Tibial nerve (tissue), 4 donors: ENCODE measurements at regions not wholly inside any gene's neighbourhood (a gene's known extent, or its start where the extent isn't known, plus 50 kb on each side); places are given as distances from the start of the nearest gene placed in this dataset.

Experiments used
- DNase-seq, 2 donors: peaks; one replicate each; pipeline ENCODE4 v3.0.0-alpha.2; 2019; ENCODE audit warnings: low spot score in 2 of 2
- H3K27ac ChIP-seq, 4 donors: fragments of 200-600 bp; sonication (generic) in 3 of 4; one replicate each; pipeline ENCODE4 v1.5.1; 2017 to 2019; ENCODE audit warnings: mild to moderate bottlenecking in 1 of 4
- H3K27me3 ChIP-seq, 2 donors: fragments of 200-600 bp; sonication (generic) in 1 of 2; one replicate each; pipeline versions ENCODE4 v1.5.1 to v1.6.0; 2017 to 2019
- H3K36me3 ChIP-seq, 3 donors: fragments of 200-600 bp; sonication (generic); one replicate each; pipeline ENCODE4 v1.5.1; 2018 to 2019
- H3K4me1 ChIP-seq, 4 donors: fragments of 200-600 bp; sonication (generic) in 3 of 4; one replicate each; pipeline ENCODE4 v1.5.1; 2017 to 2019
- H3K4me3 ChIP-seq, 4 donors: fragments of 200-600 bp; sonication (generic) in 3 of 4; one replicate each; pipeline ENCODE4 v1.5.1; 2017 to 2019; ENCODE audit warnings: mild to moderate bottlenecking in 1 of 4, moderate library complexity in 1 of 4
- H3K9me3 ChIP-seq, 4 donors: fragments of 200-600 bp; sonication (generic) in 3 of 4; one replicate each; pipeline ENCODE4 v1.5.1; 2017 to 2019
- EP300 ChIP-seq, 2 donors: sonication (generic); formaldehyde crosslinking; IDR thresholded peaks; one replicate each; pipeline ENCODE4 v1.6.1; 2017; ENCODE audit warnings: antibody characterized with exemption in 2 of 2, mild to moderate bottlenecking in 1 of 2
- POLR2A ChIP-seq, 2 donors: fragments of 450-650 bp; IDR thresholded peaks; one replicate each; pipeline ENCODE4 v1.6.1; 2017; ENCODE audit warnings: antibody characterized with exemption in 2 of 2, mild to moderate bottlenecking in 2 of 2, moderate library complexity in 2 of 2
- WGBS, 2 donors: methylation state at CpG; one replicate each; pipeline ENCODE4 v1.1.5; 2018; 5-methylcytosine and 5-hydroxymethylcytosine counted together
- TF ChIP-seq, protein P1 (sequence below), 5 experiments: fragments of 200-600 bp in 3 of 5; fragments of 450-650 bp in 2 of 5; sonication (generic) in 3 of 5; IDR thresholded peaks; one replicate each; pipeline ENCODE4 v1.5.1; 2016 to 2019; ENCODE audit warnings: antibody characterized with exemption in 5 of 5, mild to moderate bottlenecking in 3 of 5, moderate library complexity in 2 of 5

DNA sequence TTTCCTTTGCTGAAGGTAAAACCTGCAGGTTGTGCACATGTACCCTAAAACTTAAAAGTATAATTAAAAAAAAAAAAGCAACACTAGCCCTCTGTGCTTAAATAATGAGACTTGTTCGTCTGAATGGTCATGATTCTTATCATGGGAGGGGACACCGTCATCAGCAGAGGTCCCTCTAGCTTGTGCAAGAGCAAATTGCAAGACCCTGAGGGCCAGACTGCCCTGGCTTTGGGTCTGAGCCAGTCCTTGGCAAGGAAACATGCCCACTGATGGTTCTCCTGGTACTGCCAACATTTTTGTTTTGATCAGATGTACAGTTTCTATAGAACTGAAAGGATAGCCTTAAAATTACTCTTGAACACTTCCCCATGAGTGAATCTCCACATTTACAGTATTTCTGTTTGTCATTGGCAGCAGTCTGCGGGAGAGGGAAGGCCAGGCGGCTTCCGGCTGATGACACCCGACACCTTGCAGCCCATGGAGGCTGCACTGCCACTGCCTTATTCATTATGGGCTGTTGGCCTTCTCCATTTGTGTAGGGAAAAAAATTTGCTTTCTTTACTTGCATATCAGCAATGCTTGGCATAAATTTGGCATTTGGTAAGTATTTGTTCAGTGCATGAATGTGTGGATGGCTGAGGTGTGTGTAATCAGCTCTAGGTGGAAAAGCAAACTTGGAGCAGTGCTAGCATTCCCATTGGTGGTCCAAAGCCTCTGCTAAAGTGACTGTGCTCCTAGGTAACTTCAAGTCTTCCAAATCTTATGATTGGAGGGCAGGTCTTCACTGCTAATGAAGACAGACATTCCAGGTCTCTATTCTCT, 161.6 kb upstream of the ALKAL2 start:
- Histone ChIP-seq H3K36me3 (no peaks in the 10 kb centered on the region), H3K27ac (no peak overlapping the region), H3K4me1 (no peaks in the 10 kb centered on the region), H3K27me3 (no peaks in the 10 kb centered on the region), H3K4me3 (no peak overlapping the region), H3K9me3 (no peaks in the 10 kb centered on the region)
- TF ChIP-seq POLR2A (IDR thresholded peaks at IDR 0.05) (no peak), EP300 (IDR thresholded peaks at IDR 0.05) (no peak)
- TF ChIP-seq, protein P1, sequence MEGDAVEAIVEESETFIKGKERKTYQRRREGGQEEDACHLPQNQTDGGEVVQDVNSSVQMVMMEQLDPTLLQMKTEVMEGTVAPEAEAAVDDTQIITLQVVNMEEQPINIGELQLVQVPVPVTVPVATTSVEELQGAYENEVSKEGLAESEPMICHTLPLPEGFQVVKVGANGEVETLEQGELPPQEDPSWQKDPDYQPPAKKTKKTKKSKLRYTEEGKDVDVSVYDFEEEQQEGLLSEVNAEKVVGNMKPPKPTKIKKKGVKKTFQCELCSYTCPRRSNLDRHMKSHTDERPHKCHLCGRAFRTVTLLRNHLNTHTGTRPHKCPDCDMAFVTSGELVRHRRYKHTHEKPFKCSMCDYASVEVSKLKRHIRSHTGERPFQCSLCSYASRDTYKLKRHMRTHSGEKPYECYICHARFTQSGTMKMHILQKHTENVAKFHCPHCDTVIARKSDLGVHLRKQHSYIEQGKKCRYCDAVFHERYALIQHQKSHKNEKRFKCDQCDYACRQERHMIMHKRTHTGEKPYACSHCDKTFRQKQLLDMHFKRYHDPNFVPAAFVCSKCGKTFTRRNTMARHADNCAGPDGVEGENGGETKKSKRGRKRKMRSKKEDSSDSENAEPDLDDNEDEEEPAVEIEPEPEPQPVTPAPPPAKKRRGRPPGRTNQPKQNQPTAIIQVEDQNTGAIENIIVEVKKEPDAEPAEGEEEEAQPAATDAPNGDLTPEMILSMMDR (IDR thresholded peaks at IDR 0.05) = no peak
- DNase-seq = no peak
- 78 to 81% methylated on average over 6 of the region's 6 CpGs for WGBS, 2 donors

DNA sequence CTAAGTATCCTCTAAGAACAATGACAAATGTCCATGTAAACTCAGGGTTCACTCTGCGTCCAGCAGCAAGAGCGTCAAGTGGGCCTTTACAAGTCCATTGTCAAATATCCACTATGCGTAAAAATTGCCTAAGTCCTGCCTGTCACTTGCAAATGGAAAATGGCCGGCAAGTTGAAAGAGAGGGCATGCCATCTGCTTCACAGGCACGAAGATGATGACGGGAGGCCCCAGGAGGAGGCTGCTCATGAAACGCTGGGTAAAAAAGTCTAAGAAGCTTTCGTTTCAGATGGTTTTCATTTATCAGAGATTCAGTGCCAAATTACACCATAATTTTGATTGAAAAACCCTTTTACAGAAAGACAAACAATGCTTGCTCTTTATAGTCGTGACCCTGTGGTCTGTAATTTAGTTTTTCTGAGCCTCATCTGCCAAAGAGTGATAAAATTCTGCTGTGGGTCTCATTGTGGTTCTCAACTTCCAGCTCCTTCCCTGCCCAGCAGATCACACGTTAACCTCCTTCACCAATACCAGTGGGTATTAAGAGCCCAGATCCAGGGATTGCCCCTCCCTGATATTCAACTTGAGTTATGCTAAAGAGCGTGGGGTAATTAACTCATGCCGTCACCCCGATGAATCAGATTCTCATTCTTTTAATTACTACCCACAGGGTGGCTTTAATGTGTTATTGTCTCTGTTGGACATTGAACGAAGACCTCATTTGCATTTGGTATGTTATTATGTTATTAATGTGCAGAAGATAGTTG, 160.2 kb upstream of the ALKAL2 start:
- Histone ChIP-seq H3K27me3 (no peaks in the 10 kb centered on the region), H3K4me1 (no peaks in the 10 kb centered on the region), H3K36me3 (no peaks in the 10 kb centered on the region), H3K9me3 (no peaks in the 10 kb centered on the region), H3K4me3 (no peak overlapping the region), H3K27ac (no peak overlapping the region)
- no peak for DNase-seq
- TF ChIP-seq POLR2A (IDR thresholded peaks at IDR 0.05) (no peak), EP300 (IDR thresholded peaks at IDR 0.05) (no peak)
- TF ChIP-seq, protein P1 (IDR thresholded peaks at IDR 0.05) = no peak
- 54 to 56% methylated on average over 14 of the region's 14 CpGs for WGBS, 2 donors

DNA sequence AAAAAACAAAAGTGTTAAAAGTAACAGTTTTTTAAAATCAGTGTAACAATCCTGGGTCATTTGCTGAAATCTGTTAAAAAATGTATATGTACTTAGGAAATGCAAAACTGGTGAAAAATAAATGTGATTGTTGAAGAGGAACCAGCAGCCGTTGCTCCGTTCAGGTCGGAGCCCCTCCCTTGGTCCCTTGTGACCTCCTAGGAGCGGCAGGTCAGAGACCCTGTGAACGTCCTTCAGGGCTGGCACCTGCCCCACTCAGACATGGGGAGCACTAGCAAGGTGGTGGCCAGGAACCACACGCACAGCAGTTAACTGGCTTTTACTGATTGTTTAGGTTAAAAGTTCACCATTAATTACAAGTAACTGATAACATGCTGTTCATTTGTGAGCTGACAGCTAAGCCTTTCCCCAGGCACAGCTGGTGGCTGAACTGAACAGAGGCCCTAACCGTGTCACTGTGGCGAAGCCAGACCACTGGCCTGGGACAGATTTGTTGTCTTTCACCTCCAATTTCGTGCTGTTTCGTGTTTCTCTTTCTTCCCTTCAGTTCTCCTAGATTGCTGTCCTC, 159.2 kb upstream of the ALKAL2 start:
- no peak for DNase-seq
- H3K27ac ChIP-seq = no peak overlapping the region
- WGBS, 2 donors = 62 to 66% methylated on average over 10 of the region's 10 CpGs
- H3K36me3 ChIP-seq = no peaks in the 10 kb centered on the region
- TF ChIP-seq POLR2A (IDR thresholded peaks at IDR 0.05) = no peak
- TF ChIP-seq, protein P1 (IDR thresholded peaks at IDR 0.05) = no peak
- no peak for TF ChIP-seq EP300 (IDR thresholded peaks at IDR 0.05)
- H3K4me1 ChIP-seq = peaks cover 0 to 2% (median 0%) of the 10 kb centered on the region in 4 donors
- no peak overlapping the region for H3K4me3 ChIP-seq
- H3K27me3 ChIP-seq = no peaks in the 10 kb centered on the region
- no peaks in the 10 kb centered on the region for H3K9me3 ChIP-seq

DNA sequence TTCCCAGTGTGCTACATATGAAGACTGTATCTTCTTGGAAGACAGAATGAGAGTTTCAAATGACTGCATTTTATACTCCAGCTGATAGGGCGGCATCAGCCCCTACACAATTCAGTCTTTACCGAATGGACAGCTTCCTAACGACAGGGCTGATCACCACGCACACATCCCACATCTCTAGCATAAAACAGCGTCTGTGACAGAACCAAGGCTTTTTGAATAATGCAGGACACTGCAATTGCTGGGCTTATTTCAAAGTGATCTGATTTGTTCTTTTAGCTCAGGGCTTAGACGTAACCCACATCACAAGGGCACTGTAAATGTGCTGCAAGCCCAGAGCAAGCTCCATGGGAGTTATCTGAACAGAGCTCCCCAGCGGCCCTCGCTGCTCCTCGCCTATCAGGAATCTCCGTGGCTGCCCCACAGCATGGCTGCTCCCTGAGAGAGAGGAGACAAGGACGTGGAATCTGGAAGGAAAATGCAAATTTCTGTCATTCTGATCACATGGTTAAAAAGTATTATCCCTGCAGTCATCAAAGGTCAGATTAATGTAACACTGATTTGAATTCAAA, 158.5 kb upstream of the ALKAL2 start:
- Histone ChIP-seq H3K9me3 (no peaks in the 10 kb centered on the region), H3K4me1 (peaks cover 0 to 8% (median 0%) of the 10 kb centered on the region in 4 donors), H3K36me3 (no peaks in the 10 kb centered on the region), H3K27ac (no peak overlapping the region), H3K4me3 (no peak overlapping the region), H3K27me3 (no peaks in the 10 kb centered on the region)
- no peak for DNase-seq
- TF ChIP-seq EP300 (IDR thresholded peaks at IDR 0.05) (no peak), POLR2A (IDR thresholded peaks at IDR 0.05) (no peak)
- TF ChIP-seq, protein P1 (IDR thresholded peaks at IDR 0.05) = no peak
- 55 to 57% methylated on average over 11 of the region's 11 CpGs for WGBS, 2 donors
